KMS-11 (cell line): ENCODE measurements at regions not wholly inside any gene's neighbourhood (a gene's known extent, or its start where the extent isn't known, plus 50 kb on each side); places are given as distances from the start of the nearest gene placed in this dataset.

Source experiments
- H2AFZ ChIP-seq: fragments of 200-600 bp; sonication (generic); 2 replicates; pipeline ENCODE4 v1.6.1; 2016; ENCODE audit warnings: antibody characterized with exemption, mixed run types, low read depth
- H3K27ac ChIP-seq: fragments of 200-600 bp; sonication (generic); 2 replicates; pipeline ENCODE4 v1.6.1; 2016; ENCODE audit warnings: mild to moderate bottlenecking, mixed run types
- H3K27me3 ChIP-seq: fragments of 200-600 bp; sonication (generic); 2 replicates; pipeline ENCODE4 v1.6.1; 2017; ENCODE audit warnings: mild to moderate bottlenecking, low read depth, mixed run types, moderate library complexity; ENCODE audit not compliant: insufficient read depth
- H3K36me3 ChIP-seq: fragments of 200-600 bp; sonication (generic); 2 replicates; pipeline ENCODE4 v1.6.1; 2017; ENCODE audit warnings: mild to moderate bottlenecking, mixed run types; ENCODE audit not compliant: insufficient read depth
- H3K4me1 ChIP-seq: fragments of 200-600 bp; sonication (generic); 2 replicates; pipeline ENCODE4 v1.6.1; 2016; ENCODE audit warnings: mild to moderate bottlenecking, low read depth, mixed run types; ENCODE audit not compliant: poor library complexity, severe bottlenecking
- H3K4me2 ChIP-seq: fragments of 200-600 bp; sonication (generic); 2 replicates; pipeline ENCODE4 v1.7.0; 2016; ENCODE audit warnings: mild to moderate bottlenecking, mixed run types
- H3K4me3 ChIP-seq: fragments of 200-600 bp; sonication (generic); IDR thresholded peaks from 2 replicates; pipeline ENCODE4 v1.6.1; 2017; ENCODE audit warnings: low read depth, low read length, mixed read lengths; ENCODE audit not compliant: insufficient read depth
- H3K79me2 ChIP-seq: fragments of 200-600 bp; sonication (generic); 2 replicates; pipeline ENCODE4 v1.6.1; 2016; ENCODE audit warnings: low read depth, mixed run types; ENCODE audit not compliant: insufficient read depth
- H3K9ac ChIP-seq: fragments of 200-600 bp; sonication (generic); 2 replicates; pipeline ENCODE4 v1.6.1; 2016; ENCODE audit warnings: mild to moderate bottlenecking, mixed run types
- H4K20me1 ChIP-seq: fragments of 200-600 bp; sonication (generic); 2 replicates; pipeline ENCODE4 v1.6.1; 2016; ENCODE audit warnings: mild to moderate bottlenecking, mixed run types; ENCODE audit not compliant: insufficient read depth
- CTCF ChIP-seq: fragments of 200-600 bp; sonication (generic); conservative IDR thresholded peaks from 2 replicates; pipeline ENCODE4 v1.6.1; 2017; ENCODE audit warnings: low read depth, mild to moderate bottlenecking, antibody characterized with exemption, low read length, moderate library complexity, mixed read lengths

DNA sequence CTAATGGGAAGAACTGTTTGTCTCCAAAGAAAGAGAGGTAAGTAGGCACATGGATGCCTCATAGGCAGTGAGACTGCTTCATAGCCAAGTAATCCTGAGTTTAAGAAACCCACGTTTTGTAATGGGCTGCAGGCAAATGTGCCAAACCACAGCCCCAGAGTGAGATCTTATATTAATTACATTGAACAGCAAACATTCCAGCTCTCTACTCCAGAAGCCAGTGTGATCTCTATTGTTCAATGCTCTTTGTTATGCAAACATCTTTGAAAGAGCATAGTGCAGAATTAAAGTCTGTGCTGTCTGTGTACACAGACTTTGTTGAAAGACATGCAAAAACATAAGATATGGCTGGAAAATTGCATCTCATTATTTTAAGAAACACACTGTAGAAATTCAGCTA is 720.8 kb upstream of the REG3G start:
- H3K4me1 ChIP-seq = no peaks in the 10 kb centered on the region
- no peak for TF ChIP-seq CTCF
- no peak overlapping the region for H3K4me2 ChIP-seq
- no peaks in the 10 kb centered on the region for H3K27me3 ChIP-seq
- H3K79me2 ChIP-seq = no peaks in the 10 kb centered on the region
- H4K20me1 ChIP-seq = no peaks in the 10 kb centered on the region
- no peak overlapping the region for H3K27ac ChIP-seq
- no peaks in the 10 kb centered on the region for H3K36me3 ChIP-seq
- no peak overlapping the region for H3K4me3 ChIP-seq
- no peak overlapping the region for H2AFZ ChIP-seq
- no peak overlapping the region for H3K9ac ChIP-seq

DNA sequence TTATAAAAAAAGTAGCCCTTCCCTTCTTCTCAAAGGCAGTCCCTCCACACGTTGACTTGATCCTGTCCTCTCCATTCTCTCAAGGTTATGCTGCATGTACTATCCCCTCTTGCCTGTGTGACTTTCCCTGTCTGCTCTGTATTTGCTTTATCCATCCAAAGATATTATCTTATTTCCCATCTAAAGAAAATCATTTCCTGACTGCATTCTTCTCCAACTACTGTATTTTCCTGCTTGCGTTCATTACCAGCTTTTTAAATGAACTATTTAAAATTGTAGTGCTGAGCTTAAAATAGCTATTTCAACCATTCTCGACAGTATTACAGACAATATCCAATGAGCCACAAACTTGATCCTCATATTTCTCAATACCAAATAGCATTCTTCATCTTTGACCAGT is 716.0 kb upstream of the REG3G start:
- Histone ChIP-seq H4K20me1 (no peaks in the 10 kb centered on the region), H3K27me3 (no peaks in the 10 kb centered on the region), H3K4me1 (no peaks in the 10 kb centered on the region), H3K9ac (no peak overlapping the region), H2AFZ (no peak overlapping the region), H3K4me3 (no peak overlapping the region), H3K36me3 (no peaks in the 10 kb centered on the region), H3K27ac (no peak overlapping the region), H3K79me2 (no peaks in the 10 kb centered on the region), H3K4me2 (no peak overlapping the region)
- TF ChIP-seq CTCF = no peak

DNA sequence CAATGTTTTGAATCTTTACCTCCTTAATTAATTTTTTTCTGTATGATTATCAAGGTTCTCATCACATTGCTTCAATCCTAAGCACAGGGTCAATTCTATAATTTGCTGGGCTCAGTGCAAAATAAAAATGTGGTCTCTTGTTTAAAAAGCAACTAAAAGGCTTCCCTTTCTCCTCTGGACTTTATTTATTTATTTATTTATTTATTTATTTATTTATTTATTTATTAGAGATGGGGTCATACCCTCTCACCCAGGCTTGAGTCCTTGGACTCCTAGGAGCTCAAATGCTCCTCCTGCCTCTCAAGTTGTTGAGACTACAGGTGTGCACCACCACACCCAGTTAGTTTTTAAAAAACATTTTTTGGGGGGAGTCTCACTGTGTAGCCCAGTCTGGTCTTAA is 710.1 kb upstream of the REG3G start:
- H3K9ac ChIP-seq = no peak overlapping the region
- no peak overlapping the region for H3K4me2 ChIP-seq
- no peaks in the 10 kb centered on the region for H3K79me2 ChIP-seq
- no peak overlapping the region for H3K27ac ChIP-seq
- H3K27me3 ChIP-seq = no peaks in the 10 kb centered on the region
- H3K4me3 ChIP-seq = no peak overlapping the region
- H4K20me1 ChIP-seq = no peaks in the 10 kb centered on the region
- no peaks in the 10 kb centered on the region for H3K36me3 ChIP-seq
- H2AFZ ChIP-seq = no peak overlapping the region
- TF ChIP-seq CTCF = no peak
- H3K4me1 ChIP-seq = no peaks in the 10 kb centered on the region

GRCh38 chr2:78318275-78318674 is 707.2 kb upstream of the REG3G start:
- no peaks in the 10 kb centered on the region for H4K20me1 ChIP-seq
- no peaks in the 10 kb centered on the region for H3K36me3 ChIP-seq
- no peaks in the 10 kb centered on the region for H3K79me2 ChIP-seq
- H2AFZ ChIP-seq = no peak overlapping the region
- H3K27me3 ChIP-seq = no peaks in the 10 kb centered on the region
- H3K9ac ChIP-seq = no peak overlapping the region
- TF ChIP-seq CTCF = no peak
- no peaks in the 10 kb centered on the region for H3K4me1 ChIP-seq
- H3K27ac ChIP-seq = no peak overlapping the region
- no peak overlapping the region for H3K4me3 ChIP-seq
- H3K4me2 ChIP-seq = no peak overlapping the region

DNA sequence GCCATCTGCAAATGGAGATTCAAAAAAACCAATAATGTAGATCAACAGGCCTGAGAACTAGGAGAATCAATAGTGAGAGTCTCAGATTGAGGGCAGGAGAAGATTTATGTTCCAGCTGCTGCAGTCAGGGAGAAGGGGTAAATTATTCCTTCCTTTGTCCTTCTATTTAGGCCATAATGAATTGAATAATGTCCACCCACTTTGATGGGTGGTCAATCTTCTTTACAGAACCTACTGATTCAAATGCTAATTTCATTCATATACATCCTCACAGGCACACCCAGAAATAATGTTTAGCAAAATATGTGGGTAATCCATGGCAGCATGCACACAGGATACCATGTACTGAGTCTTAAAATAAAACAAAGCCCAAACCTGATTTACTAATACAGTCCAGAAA is 695.3 kb upstream of the REG3G start:
- H3K36me3 ChIP-seq = no peaks in the 10 kb centered on the region
- H3K4me3 ChIP-seq = no peak overlapping the region
- H3K9ac ChIP-seq = no peak overlapping the region
- no peaks in the 10 kb centered on the region for H4K20me1 ChIP-seq
- no peaks in the 10 kb centered on the region for H3K4me1 ChIP-seq
- no peak overlapping the region for H2AFZ ChIP-seq
- no peak overlapping the region for H3K27ac ChIP-seq
- no peak for TF ChIP-seq CTCF
- H3K27me3 ChIP-seq = no peaks in the 10 kb centered on the region
- no peaks in the 10 kb centered on the region for H3K79me2 ChIP-seq
- no peak overlapping the region for H3K4me2 ChIP-seq
